Activated T-helper 2 cell treated with anti-CD3 and anti-CD28 coated beads, Interferon-gamma antibody, Interleukin-2, Interleukin-4, amounts not matched to agents 10 μg/mL and 5 μg/mL and 100 μg/mL, durations not matched to agents 14 hours and 24 hours and 36 hours (primary cell): ENCODE measurements at regions not wholly inside any gene's neighbourhood (a gene's known extent, or its start where the extent isn't known, plus 50 kb on each side); places are given as distances from the start of the nearest gene placed in this dataset.
"Not testable (repeated sequence)": the region's sequence is repeated elsewhere in the genome, so short reads cannot be mapped to it uniquely, and the experiment has no call there.

Source experiments
- DNase-seq: peaks from one replicate; pipeline ENCODE4 v3.0.0; 2021; ENCODE audit warnings: low spot score
- H3K27ac Mint-ChIP-seq: one replicate; pipeline ENCODE4 v1.8.0; 2021; ENCODE audit warnings: mixed read lengths
- H3K27me3 Mint-ChIP-seq: one replicate; pipeline ENCODE4 v1.8.0; 2021; ENCODE audit warnings: low read depth, mixed read lengths
- H3K36me3 Mint-ChIP-seq: one replicate; pipeline ENCODE4 v1.8.0; 2021; ENCODE audit warnings: low read depth, mixed read lengths
- H3K4me1 Mint-ChIP-seq: one replicate; pipeline ENCODE4 v1.8.0; 2021; ENCODE audit warnings: low read depth, mixed read lengths
- H3K4me3 Mint-ChIP-seq: one replicate; pipeline ENCODE4 v1.8.0; 2021; ENCODE audit warnings: low read depth, mild to moderate bottlenecking, moderate library complexity, mixed read lengths
- H3K9me3 Mint-ChIP-seq: one replicate; pipeline ENCODE4 v1.8.0; 2021; ENCODE audit warnings: mixed read lengths
- intact Hi-C: fragments of 100-400 bp; cut with micrococcal nuclease; formaldehyde crosslinking; loops from one replicate; pipeline ENCODE4 v1.15.1; 2023

DNA sequence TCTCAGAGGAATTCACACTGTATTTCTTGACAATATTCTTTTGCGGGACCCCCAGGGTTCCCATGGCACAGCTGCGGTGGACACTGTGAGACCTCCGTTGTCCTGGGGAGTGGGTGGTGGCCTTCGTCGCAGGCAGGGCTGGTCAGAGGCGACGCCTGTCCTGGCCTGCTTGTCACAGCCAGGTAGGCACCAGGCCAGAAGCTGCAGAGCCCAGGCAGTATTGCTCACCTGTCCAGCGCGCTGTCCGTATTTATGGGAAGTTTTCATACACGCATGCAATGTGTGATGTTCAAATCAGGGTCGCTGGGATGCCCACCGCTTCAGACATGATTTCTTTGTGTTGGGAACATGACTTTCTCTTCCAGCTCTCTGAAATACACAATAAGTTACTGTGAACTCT, 126.6 kb downstream of the RTP5 start:
- H3K4me1 Mint-ChIP-seq, result no peaks in the 10 kb centered on the region
- intact Hi-C loops, result no loop called here
- H3K27ac Mint-ChIP-seq, result no peak overlapping the region
- no peak for DNase-seq
- H3K27me3 Mint-ChIP-seq, result no peaks in the 10 kb centered on the region
- H3K36me3 Mint-ChIP-seq, result no peaks in the 10 kb centered on the region
- H3K4me3 Mint-ChIP-seq, result no peak overlapping the region
- H3K9me3 Mint-ChIP-seq, result no peaks in the 10 kb centered on the region

DNA sequence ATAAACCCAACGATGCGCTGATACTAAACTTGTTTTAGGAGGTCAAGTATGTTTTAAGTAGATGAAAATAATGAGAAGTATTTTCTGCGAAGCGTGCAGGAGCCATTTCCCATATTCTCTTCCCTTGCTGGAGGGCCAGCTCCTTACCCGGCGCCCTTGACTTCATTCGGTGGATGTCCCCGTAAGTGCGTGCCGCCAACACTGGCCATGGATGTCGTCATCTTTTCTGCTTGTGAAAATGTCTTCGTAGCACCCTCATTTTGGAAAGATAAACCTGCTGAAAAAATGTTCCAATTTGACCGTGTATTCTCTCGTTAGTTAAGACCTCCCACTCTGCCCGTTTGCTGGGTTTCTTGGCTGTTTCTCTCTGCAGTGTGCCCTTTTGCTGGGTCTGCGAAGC, 127.5 kb downstream of the RTP5 start:
- Mint-ChIP-seq H3K9me3 (no peaks in the 10 kb centered on the region), H3K27me3 (no peaks in the 10 kb centered on the region), H3K27ac (no peak overlapping the region), H3K4me3 (no peak overlapping the region), H3K36me3 (no peaks in the 10 kb centered on the region), H3K4me1 (no peaks in the 10 kb centered on the region)
- intact Hi-C loops, result no loop called here
- no peak for DNase-seq

DNA sequence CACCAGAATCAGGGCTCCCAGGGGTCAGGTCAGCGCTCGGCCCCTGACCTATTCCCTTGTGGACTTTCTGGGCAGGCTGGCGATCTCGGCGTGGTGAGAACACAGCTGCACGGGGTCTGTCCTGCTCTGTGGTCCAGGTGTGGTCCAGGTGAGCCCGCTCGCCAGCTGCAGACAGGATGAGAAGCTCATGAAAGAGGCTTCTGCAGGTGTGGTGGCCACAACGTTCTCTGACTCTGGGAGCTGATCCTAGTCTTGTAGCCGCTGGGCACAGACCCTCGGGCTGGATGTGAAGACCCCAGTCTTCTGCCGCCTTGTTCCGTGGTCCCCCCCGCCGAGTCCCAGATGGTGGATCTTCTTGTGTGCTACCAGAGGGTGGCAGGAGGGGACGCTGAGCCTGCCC, 129.7 kb downstream of the RTP5 start:
- no peaks in the 10 kb centered on the region for H3K27me3 Mint-ChIP-seq
- DNase-seq, result no peak
- H3K36me3 Mint-ChIP-seq, result no peaks in the 10 kb centered on the region
- H3K9me3 Mint-ChIP-seq, result no peaks in the 10 kb centered on the region
- intact Hi-C loops, result no loop called here
- H3K4me1 Mint-ChIP-seq, result peaks cover 2% of the 10 kb centered on the region
- H3K27ac Mint-ChIP-seq, result no peak overlapping the region
- H3K4me3 Mint-ChIP-seq, result no peak overlapping the region

DNA sequence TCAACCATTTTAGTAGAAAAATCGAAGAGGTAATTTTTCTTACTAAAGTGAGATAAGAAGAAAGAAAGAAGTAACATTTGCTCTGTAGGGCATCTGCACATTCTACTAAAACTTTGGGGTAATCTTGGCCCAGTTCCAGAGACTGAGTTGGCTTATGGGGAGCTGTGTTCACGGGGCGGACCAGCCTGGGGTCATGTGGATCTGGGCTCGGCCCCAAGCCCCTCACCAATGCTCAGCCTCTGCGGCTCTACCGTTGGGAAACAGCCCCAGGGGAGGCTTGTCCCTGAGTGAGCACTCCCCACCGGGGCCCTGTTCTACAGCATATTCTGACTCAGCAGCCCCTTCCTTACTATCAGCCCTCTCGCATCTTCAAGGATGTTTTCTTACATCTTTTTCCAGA, 132.3 kb downstream of the RTP5 start:
- Mint-ChIP-seq H3K4me1 (peaks cover 2% of the 10 kb centered on the region), H3K4me3 (no peak overlapping the region), H3K27ac (no peak overlapping the region), H3K27me3 (no peaks in the 10 kb centered on the region), H3K36me3 (no peaks in the 10 kb centered on the region), H3K9me3 (peaks cover 6% of the 10 kb centered on the region)
- intact Hi-C loops, result no loop called here
- DNase-seq, result no peak

DNA sequence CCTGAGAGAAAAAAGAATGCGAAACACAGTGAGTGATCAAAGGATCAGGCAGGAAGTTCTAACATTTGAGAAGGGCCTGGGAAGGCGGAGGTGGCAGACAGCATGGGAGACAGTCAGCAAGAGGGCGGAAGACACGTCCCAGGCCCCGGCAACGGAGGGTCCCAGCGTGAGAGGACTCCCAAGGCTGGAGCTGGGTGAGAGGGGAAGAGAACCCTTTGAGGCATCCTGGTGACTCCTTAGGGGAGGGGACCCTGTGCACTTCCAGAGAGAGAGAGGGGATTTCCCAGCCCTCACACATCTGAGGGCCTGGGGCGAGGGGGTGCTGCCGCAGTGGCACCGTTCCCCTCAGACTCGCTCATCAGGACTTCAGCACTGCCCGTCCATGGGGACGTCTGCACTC, 133.4 kb downstream of the RTP5 start:
- Mint-ChIP-seq H3K9me3 (peaks cover 6% of the 10 kb centered on the region), H3K36me3 (no peaks in the 10 kb centered on the region), H3K27ac (no peak overlapping the region), H3K4me3 (no peak overlapping the region), H3K4me1 (peaks cover 2% of the 10 kb centered on the region), H3K27me3 (no peaks in the 10 kb centered on the region)
- intact Hi-C loops, result no loop called here
- DNase-seq, result no peak

DNA sequence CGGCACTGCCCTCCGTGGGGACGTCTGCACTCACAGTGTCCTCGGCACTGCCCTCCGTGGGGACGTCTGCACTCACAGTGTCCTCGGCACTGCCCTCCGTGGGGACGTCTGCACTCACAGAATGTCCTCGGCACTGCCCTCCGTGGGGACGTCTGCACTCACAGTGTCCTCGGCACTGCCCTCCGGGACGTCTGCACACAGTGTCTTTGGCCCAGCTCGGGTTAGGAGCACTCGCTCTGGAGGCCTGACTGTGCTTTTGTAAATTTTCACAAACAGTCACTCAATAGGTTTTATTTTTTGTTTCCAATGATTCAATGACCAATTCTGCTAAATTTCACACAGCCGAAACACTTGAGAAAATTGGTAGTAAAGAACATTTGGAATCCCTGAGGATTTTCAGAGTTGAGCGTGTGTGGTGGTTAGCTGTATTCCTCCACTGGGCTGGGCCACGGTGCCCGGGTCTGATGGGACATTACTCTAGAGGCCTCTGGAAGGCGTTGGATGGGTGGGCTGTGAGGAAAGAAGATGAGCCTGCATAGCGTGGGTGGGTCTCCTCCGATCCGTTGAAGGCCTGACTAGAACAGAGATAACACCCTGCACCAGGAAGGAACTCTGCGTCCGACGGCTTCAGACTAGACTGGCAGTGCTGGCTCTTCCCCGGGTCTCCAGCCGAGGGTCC, 134.8 kb downstream of the RTP5 start:
- Mint-ChIP-seq H3K4me3 (no peak overlapping the region), H3K9me3 (peaks cover 6% of the 10 kb centered on the region), H3K36me3 (no peaks in the 10 kb centered on the region), H3K4me1 (peaks cover 2% of the 10 kb centered on the region), H3K27me3 (no peaks in the 10 kb centered on the region), H3K27ac (no peak overlapping the region)
- DNase-seq, result no peak
- intact Hi-C loops, result no loop called here

DNA sequence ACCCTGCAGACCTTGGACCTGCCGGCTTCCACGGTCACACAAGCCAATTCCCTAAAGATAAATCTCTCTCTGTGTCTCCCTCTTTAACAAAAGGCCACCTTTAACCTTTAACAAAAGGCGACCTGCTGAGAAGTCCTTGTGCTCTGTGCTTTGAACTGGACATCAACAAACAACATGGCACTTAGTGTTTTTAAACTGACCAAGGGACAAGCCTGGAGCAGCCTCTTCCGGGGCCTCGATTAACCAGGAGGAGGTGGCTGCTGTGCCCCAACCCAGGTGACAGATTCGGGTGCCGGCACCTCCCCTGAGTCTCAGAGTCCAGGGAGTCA, 135.3 kb downstream of the RTP5 start:
- Mint-ChIP-seq H3K4me1 (peaks cover 2% of the 10 kb centered on the region), H3K4me3 (no peak overlapping the region), H3K27me3 (no peaks in the 10 kb centered on the region), H3K27ac (no peak overlapping the region), H3K36me3 (no peaks in the 10 kb centered on the region), H3K9me3 (peaks cover 6% of the 10 kb centered on the region)
- DNase-seq, result no peak
- intact Hi-C loops, result no loop called here

DNA sequence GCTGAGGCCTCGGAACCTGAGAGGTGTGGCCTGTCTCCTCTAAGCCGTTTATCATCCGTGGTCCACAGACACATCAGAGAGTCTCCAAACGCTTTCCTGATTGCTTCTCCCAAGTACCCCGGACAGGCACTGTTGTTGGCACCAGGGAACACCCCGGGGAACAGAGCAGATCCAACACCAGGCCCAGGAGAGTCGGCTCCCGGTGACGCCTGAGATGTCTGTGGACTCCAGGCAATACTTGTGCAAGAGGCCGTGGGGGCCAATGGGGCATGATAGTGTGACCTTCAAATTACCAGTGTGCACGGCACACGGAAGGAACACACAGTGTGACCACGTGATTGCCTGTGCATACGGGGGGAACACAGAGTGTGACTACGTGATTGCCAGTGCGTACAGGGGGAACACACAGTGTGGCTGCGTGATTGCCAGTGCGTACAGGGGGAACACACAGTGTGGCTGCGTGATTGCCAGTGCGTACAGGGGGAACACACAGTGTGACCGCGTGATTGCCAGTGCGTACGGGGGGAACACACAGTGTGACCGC, 136.6 kb downstream of the RTP5 start:
- DNase-seq, H3K27ac Mint-ChIP-seq, H3K27me3 Mint-ChIP-seq, intact Hi-C loops, H3K9me3 Mint-ChIP-seq, H3K36me3 Mint-ChIP-seq, H3K4me1 Mint-ChIP-seq, H3K4me3 Mint-ChIP-seq: not testable (repeated sequence)

DNA sequence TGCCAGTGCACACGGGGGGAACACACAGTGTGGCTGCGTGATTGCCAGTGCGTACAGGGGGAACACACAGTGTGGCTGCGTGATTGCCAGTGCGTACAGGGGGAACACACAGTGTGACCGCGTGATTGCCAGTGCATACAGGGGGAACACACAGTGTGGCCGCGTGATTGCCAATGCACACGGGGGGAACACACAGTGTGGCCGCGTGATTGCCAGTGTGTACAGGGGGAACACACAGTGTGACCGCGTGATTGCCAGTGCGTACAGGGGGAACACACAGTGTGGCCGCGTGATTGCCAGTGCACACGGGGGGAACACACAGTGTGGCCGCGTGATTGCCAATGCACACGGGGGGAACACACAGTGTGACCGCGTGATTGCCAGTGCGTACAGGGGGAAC, 139.4 kb downstream of the RTP5 start:
- H3K27ac Mint-ChIP-seq, H3K9me3 Mint-ChIP-seq, H3K4me1 Mint-ChIP-seq, H3K27me3 Mint-ChIP-seq, H3K4me3 Mint-ChIP-seq, intact Hi-C loops, H3K36me3 Mint-ChIP-seq, DNase-seq: not testable (repeated sequence)

DNA sequence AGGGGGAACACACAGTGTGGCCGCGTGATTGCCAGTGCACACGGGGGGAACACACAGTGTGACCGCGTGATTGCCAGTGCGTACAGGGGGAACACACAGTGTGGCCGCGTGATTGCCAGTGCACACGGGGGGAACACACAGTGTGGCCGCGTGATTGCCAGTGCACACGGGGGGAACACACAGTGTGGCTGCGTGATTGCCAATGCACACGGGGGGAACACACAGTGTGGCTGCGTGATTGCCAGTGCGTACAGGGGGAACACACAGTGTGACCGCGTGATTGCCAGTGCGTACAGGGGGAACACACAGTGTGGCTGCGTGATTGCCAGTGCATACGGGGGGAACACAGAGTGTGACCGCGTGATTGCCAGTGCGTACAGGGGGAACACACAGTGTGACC, 140.3 kb downstream of the RTP5 start:
- H3K4me1 Mint-ChIP-seq, H3K4me3 Mint-ChIP-seq, H3K27me3 Mint-ChIP-seq, H3K27ac Mint-ChIP-seq, H3K9me3 Mint-ChIP-seq, intact Hi-C loops, H3K36me3 Mint-ChIP-seq, DNase-seq: not testable (repeated sequence)

DNA sequence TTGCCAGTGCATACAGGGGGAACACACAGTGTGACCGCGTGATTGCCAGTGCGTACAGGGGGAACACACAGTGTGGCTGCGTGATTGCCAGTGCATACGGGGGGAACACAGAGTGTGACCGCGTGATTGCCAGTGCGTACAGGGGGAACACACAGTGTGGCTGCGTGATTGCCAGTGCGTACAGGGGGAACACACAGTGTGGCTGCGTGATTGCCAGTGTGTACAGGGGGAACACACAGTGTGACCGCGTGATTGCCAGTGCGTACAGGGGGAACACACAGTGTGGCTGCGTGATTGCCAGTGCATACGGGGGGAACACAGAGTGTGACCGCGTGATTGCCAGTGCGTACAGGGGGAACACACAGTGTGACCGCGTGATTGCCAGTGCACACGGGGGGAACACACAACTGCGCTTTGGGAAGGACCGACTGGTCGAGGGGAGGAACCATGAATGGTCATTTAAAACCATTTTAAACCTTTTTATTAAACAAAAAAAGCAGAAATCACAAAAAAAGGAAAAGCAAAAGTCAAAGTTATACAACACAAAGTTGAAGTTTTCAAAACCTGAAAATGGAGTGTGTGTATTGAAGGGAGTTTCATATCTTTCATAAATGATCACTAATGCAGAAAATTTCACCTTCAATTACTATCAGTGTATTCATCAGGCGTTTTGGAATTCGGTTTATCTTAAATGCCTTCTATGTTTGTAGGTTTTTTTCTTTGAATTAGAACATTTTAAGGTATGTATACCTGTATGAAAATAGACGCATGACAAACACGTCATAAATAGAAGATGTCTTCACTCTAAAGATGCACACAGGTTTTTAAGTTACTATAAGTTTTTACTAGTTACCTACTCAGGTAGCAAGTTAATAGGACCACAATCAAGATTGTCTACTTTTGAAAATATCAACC, 141.0 kb downstream of the RTP5 start:
- H3K36me3 Mint-ChIP-seq, intact Hi-C loops, H3K27me3 Mint-ChIP-seq, H3K27ac Mint-ChIP-seq, DNase-seq, H3K9me3 Mint-ChIP-seq, H3K4me1 Mint-ChIP-seq, H3K4me3 Mint-ChIP-seq: not testable (repeated sequence)

DNA sequence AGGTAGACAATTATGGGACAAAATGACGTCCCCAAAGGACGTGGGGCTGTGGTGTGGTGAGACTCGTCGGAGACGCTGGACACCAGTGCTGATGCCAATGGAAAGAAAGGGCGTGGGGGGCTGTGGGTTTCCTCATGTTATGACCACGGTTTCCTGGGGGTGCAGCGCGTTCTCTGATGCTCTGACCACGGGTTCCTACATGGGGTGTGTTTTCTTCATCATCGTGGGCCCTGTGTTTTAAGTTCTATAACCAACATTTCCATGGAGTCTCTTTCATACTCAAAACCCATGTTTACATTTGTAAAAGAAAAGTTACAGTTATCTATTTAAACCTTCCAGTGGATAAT, 141.6 kb downstream of the RTP5 start:
- peaks cover 9% of the 10 kb centered on the region for H3K4me1 Mint-ChIP-seq
- no peaks in the 10 kb centered on the region for H3K36me3 Mint-ChIP-seq
- intact Hi-C loops, result no loop called here
- H3K27me3 Mint-ChIP-seq, result peaks cover 9% of the 10 kb centered on the region
- no peak overlapping the region for H3K4me3 Mint-ChIP-seq
- peaks cover 2% of the 10 kb centered on the region for H3K9me3 Mint-ChIP-seq
- DNase-seq, result no peak
- no peak overlapping the region for H3K27ac Mint-ChIP-seq

DNA sequence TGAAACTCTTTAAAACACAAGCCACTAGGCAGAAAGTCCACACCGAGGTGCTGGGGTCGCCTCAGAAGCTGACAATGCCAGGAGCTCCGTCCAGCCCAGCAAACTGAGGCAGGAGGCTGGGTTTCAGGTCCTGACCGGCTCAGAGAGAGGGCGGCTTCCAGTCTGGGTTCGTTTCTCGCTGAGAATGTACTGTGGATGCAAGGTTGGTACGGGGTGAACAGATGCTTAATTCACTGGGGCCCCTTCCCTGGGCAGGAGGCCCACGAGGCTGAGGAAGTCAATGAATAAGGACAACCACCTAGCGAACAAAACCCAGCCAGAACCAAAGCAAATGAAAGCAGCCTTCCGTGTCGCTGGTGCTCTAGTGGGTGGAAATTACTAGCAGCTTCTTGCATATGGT, 142.0 kb downstream of the RTP5 start:
- Mint-ChIP-seq H3K4me3 (no peak overlapping the region), H3K4me1 (peaks cover 9% of the 10 kb centered on the region), H3K9me3 (no peaks in the 10 kb centered on the region), H3K27ac (no peak overlapping the region), H3K27me3 (peaks cover 11% of the 10 kb centered on the region), H3K36me3 (no peaks in the 10 kb centered on the region)
- intact Hi-C loops, result no loop called here
- DNase-seq, result no peak
